Mucosa of descending colon (tissue), 3 donors: ENCODE measurements at regions not wholly inside any gene's neighbourhood (a gene's known extent, or its start where the extent isn't known, plus 50 kb on each side); places are given as distances from the start of the nearest gene placed in this dataset.
"Not testable (repeated sequence)": the region's sequence is repeated elsewhere in the genome, so short reads cannot be mapped to it uniquely, and the experiment has no call there.

Source experiments
- ATAC-seq: fragments of 200-7000 bp; cut with Tn5 transposase; one replicate; pipeline ENCODE4 v1.9.1; 2020; ENCODE audit warnings: mild to moderate bottlenecking, moderate library complexity
- DNase-seq, 3 donors: peaks; one replicate each; pipeline ENCODE4 v3.0.0-alpha.2; 2020
- H3K36me3 ChIP-seq: fragments of 200-600 bp; one replicate; pipeline ENCODE4 v1.8.0; 2021; ENCODE audit warnings: low read depth, mild to moderate bottlenecking
- H3K4me1 ChIP-seq: fragments of 200-600 bp; one replicate; pipeline ENCODE4 v1.8.0; 2021; ENCODE audit warnings: low read depth, mild to moderate bottlenecking
- H3K4me3 ChIP-seq: fragments of 200-600 bp; one replicate; pipeline ENCODE4 v1.8.0; 2021; ENCODE audit warnings: mild to moderate bottlenecking
- H3K9me3 ChIP-seq: fragments of 200-600 bp; one replicate; pipeline ENCODE4 v1.8.0; 2021; ENCODE audit warnings: mild to moderate bottlenecking
- intact Hi-C, 2 donors: fragments of 100-400 bp; cut with DNase I in 1 of 2; cut with micrococcal nuclease in 1 of 2; formaldehyde crosslinking; loops; one replicate each; pipeline versions ENCODE4 v1.11.0 to v1.11.1; 2022; cut with DNase I, micrococcal nuclease
- TF ChIP-seq, protein P1 (sequence below): fragments of 200-600 bp; IDR thresholded peaks from one replicate; pipeline ENCODE4 v1.8.0; 2022; ENCODE audit warnings: antibody characterized with exemption, mild to moderate bottlenecking
- donor health status: DM: no; HTN: no; CAD: no; lungs with moderate emphysema.
- donor health status: DM: no; HTN: no; CAD: no.
- donor health status: DM: no; HTN: yes; CAD: no.

DNA sequence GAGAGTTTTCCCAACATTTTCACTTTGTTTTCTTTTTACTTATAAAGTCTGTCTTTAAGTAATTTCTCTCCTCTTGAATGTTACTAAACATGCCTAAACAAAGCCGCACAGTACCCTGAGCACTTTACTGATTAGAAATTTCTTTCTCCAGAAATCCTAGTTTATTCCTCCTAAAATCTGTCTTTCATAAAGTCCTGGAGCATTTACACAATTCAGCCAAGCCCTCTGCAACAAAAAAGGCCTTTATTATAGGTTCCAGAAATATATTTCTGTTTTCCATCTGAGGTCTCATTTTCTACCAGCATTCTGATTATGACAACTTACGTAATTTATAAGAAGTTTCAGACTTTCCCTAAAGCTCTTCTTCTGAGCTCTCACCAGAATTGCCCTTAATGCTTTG, 549.5 kb upstream of the OLFM3 start:
- intact Hi-C loops, result no loop called here
- H3K36me3 ChIP-seq, result no peaks in the 10 kb centered on the region
- TF ChIP-seq, protein P1, sequence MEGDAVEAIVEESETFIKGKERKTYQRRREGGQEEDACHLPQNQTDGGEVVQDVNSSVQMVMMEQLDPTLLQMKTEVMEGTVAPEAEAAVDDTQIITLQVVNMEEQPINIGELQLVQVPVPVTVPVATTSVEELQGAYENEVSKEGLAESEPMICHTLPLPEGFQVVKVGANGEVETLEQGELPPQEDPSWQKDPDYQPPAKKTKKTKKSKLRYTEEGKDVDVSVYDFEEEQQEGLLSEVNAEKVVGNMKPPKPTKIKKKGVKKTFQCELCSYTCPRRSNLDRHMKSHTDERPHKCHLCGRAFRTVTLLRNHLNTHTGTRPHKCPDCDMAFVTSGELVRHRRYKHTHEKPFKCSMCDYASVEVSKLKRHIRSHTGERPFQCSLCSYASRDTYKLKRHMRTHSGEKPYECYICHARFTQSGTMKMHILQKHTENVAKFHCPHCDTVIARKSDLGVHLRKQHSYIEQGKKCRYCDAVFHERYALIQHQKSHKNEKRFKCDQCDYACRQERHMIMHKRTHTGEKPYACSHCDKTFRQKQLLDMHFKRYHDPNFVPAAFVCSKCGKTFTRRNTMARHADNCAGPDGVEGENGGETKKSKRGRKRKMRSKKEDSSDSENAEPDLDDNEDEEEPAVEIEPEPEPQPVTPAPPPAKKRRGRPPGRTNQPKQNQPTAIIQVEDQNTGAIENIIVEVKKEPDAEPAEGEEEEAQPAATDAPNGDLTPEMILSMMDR, result no peak
- H3K9me3 ChIP-seq, result no peaks in the 10 kb centered on the region
- H3K4me3 ChIP-seq, result no peak overlapping the region
- DNase-seq (no peak), ATAC-seq (no peak)
- H3K4me1 ChIP-seq, result no peaks in the 10 kb centered on the region

DNA sequence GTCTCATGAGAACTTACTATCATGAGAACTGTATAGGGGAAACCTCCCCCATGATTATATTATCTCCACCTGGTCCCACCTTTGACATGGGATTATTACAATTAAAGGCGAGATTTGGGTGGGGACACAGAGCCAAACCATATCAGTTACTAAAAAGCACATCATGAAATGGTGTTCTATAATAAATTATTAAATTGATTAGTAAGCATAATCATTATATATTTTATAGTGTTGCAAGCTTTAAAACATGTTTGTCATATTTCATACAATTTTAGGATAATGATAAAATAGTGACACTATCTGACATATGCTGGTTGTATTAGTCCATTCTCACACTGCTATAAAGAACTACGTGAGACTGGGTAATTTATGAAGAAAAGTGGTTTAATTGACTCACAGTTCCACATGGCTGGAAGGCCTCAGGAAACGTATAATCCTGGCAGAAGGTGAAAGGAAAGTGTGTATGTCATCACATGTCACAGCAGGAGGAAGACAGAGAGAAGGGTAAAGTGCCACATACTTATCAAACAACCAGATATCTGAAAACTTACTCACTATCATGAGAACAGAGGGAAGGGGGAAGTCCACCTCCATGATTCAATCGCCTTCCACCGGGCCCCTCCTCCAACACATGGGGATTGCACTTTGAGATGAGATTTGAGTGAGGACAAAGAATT, 539.2 kb upstream of the OLFM3 start:
- ATAC-seq, result no peak
- Histone ChIP-seq H3K4me3 (no peak overlapping the region), H3K9me3 (no peaks in the 10 kb centered on the region), H3K36me3 (no peaks in the 10 kb centered on the region), H3K4me1 (no peaks in the 10 kb centered on the region)
- TF ChIP-seq, protein P1, result no peak
- no peak for DNase-seq
- intact Hi-C loops, result no loop called here

DNA sequence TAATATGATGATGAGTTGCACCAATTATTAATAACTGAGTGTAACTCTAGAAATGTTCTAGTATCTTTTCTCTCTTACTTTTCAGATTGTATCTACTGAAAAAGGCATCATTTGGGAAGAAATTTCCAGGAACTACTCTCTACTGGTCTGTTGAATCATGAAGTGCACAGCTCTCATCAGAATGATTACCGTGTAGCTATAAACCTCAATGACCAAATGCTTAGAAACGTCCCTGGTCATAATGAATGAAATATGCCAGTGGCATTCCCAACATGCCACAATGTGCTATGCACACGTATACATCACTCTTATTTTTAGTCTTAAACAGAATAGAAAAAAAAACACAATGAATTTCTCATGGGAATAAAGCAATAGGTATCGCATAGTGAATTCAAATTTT, 534.3 kb upstream of the OLFM3 start:
- TF ChIP-seq, protein P1, result no peak
- intact Hi-C loops, result no loop called here

DNA sequence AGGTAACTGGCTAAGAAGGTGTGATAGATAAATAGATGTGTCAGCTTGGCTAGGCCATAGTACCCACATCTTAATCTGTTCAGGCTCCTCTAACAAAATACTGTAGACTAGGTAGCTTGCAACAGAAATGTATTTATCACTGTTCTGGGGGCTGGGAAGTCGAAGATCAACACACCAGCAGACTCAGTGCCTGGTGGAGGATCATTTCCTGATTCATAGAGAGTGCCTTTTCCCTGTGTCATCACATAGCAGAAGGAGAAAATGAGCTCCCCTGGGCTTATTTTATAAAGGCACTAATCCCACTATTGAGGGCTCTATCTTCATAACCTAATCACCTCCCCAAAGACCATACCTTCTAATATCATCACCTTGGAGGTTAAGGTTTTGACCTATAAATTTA, 532.7 kb upstream of the OLFM3 start:
- TF ChIP-seq, protein P1, result no peak
- Histone ChIP-seq H3K9me3 (no peaks in the 10 kb centered on the region), H3K4me3 (no peak overlapping the region), H3K36me3 (no peaks in the 10 kb centered on the region), H3K4me1 (no peaks in the 10 kb centered on the region)
- ATAC-seq (no peak), DNase-seq (no peak)
- intact Hi-C loops, result no loop called here

More for the DNA sequence above, 534.3 kb upstream of the OLFM3 start:
- DNase-seq, result no peak
- Histone ChIP-seq H3K4me3 (no peak overlapping the region), H3K36me3 (no peaks in the 10 kb centered on the region), H3K4me1 (no peaks in the 10 kb centered on the region), H3K9me3 (no peaks in the 10 kb centered on the region)
- ATAC-seq, result no peak

DNA sequence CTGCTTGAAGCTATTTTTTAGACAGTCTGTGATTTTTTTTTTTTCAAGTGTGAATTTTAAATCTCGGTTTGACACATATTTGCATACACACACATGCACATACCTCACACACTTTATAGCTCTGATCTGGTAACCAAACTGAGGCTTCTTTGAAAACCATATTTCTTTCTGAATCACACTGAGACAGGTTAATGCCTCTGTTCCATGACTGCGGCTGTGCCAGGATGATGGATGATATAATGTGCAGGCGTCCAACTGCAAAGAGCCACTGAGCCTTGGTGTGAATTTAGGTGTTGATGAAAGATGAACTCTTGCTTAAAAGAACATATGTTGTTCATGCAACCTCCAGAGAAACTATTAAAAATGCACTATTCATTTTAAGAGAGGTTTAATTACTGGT, 504.0 kb upstream of the OLFM3 start:
- TF ChIP-seq, protein P1, result no peak
- intact Hi-C loops, result no loop called here
- ATAC-seq, result no peak
- Histone ChIP-seq H3K9me3 (peaks cover 21% of the 10 kb centered on the region), H3K4me1 (no peaks in the 10 kb centered on the region), H3K4me3 (no peak overlapping the region), H3K36me3 (no peaks in the 10 kb centered on the region)
- DNase-seq, result no peak

DNA sequence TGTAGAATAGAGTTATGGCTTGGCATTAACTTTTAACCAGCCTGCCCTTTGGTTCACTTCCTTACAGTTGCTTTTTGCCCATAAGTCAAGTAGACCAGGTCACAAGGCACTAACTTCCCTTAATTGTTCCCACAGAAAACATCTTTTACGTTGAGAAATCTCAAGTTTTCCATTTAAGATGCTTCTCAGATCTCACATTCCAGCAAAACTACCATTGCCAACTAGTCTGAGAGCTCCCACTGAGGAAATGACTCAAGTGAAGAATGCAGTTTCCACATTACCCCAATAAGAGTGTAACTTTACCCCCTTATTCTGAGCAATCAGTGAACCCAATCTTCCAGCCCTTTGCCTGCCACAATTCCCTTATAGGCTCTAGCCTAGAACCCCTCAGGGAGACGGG, 502.2 kb upstream of the OLFM3 start:
- ATAC-seq (no peak), DNase-seq (no peak)
- Histone ChIP-seq H3K4me1 (no peaks in the 10 kb centered on the region), H3K4me3 (no peak overlapping the region), H3K36me3 (no peaks in the 10 kb centered on the region), H3K9me3 (peaks cover 27% of the 10 kb centered on the region)
- TF ChIP-seq, protein P1, result no peak
- intact Hi-C loops, result no loop called here

DNA sequence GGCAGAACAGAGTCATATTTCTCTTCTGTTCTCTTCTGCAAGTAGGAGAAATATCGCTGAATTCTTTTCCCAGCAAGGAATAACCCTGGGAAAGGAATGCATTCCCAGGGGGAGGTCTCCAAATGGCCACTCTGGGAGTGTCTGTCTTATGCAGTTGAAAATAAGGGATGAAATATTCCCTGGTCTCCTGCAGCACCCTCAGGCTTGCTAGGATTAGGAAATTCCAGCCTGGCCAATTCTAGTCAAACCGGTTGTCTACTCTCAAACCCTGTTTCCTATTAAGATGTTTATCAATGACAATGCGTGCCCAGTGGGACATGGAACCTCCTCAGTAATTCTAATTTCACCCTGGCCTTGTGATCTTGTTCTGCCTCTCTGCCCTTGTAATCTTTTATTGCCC, 501.1 kb upstream of the OLFM3 start:
- H3K36me3 ChIP-seq, DNase-seq, H3K4me1 ChIP-seq, ATAC-seq, intact Hi-C loops, H3K4me3 ChIP-seq: not testable (repeated sequence)
- peaks cover 27% of the 10 kb centered on the region for H3K9me3 ChIP-seq
